Cardiac muscle cell (in vitro differentiated cells and primary cell): ENCODE measurements at regions not wholly inside any gene's neighbourhood (a gene's known extent, or its start where the extent isn't known, plus 50 kb on each side); places are given as distances from the start of the nearest gene placed in this dataset.

Source experiments
- DNase-seq, 2 donors: peaks; one replicate each; pipeline versions ENCODE4 v3.0.0 to v3.0.0-alpha.2; 2010 to 2017; ENCODE audit warnings: low read depth in 1 of 2, low spot score in 1 of 2
- H3K27ac ChIP-seq: fragments of 200-600 bp; sonication (generic); 2 replicates; pipeline ENCODE4 v1.5.1; 2016
- H3K27me3 ChIP-seq: fragments of 200-600 bp; sonication (generic); 2 replicates; pipeline ENCODE4 v1.6.0; 2016; ENCODE audit warnings: control low read depth
- H3K36me3 ChIP-seq: fragments of 200-600 bp; sonication (generic); 2 replicates; pipeline ENCODE4 v1.5.1; 2016; ENCODE audit warnings: control low read depth
- H3K4me1 ChIP-seq: fragments of 200-600 bp; sonication (generic); 2 replicates; pipeline ENCODE4 v1.8.1; 2017; ENCODE audit warnings: low read depth, mild to moderate bottlenecking, mixed run types
- H3K4me3 ChIP-seq: fragments of 200-600 bp; sonication (generic); 2 replicates; pipeline ENCODE4 v1.5.1; 2016; ENCODE audit warnings: mild to moderate bottlenecking
- H3K9me3 ChIP-seq: fragments of 200-600 bp; sonication (generic); 2 replicates; pipeline ENCODE4 v1.5.1; 2017; ENCODE audit warnings: low read depth, mild to moderate bottlenecking, control low read depth
- CTCF ChIP-seq: IDR thresholded peaks from 2 replicates; pipeline ENCODE4 v1.5.1; 2012; ENCODE audit warnings: low read depth, mild to moderate bottlenecking, low read length

- Histone ChIP-seq H3K9me3 (no peaks in the 10 kb centered on the region), H3K36me3 (no peaks in the 10 kb centered on the region), H3K27me3 (no peaks in the 10 kb centered on the region), H3K27ac (no peak overlapping the region), H3K4me1 (no peaks in the 10 kb centered on the region), H3K4me3 (no peak overlapping the region)
- TF ChIP-seq CTCF: no peak
- no peak for DNase-seq
These were observed 142.2 kb downstream of the EBLN2 start for GRCh38 chr3:73203633-73204032.

GRCh38 chr3:73204841-73205240, 143.4 kb downstream of the EBLN2 start:
- no peak for TF ChIP-seq CTCF
- Histone ChIP-seq H3K27ac (no peak overlapping the region), H3K4me3 (no peak overlapping the region), H3K27me3 (no peaks in the 10 kb centered on the region), H3K4me1 (no peaks in the 10 kb centered on the region), H3K9me3 (no peaks in the 10 kb centered on the region), H3K36me3 (no peaks in the 10 kb centered on the region)
- no peak for DNase-seq

- no peak for TF ChIP-seq CTCF
- no peaks in the 10 kb centered on the region for H3K27me3 ChIP-seq
- no peak overlapping the region for H3K4me3 ChIP-seq
- no peaks in the 10 kb centered on the region for H3K36me3 ChIP-seq
- H3K27ac ChIP-seq: no peak overlapping the region
- no peak for DNase-seq
- H3K9me3 ChIP-seq: no peaks in the 10 kb centered on the region
- H3K4me1 ChIP-seq: no peaks in the 10 kb centered on the region
These were observed 144.6 kb downstream of the EBLN2 start for GRCh38 chr3:73206030-73206429.

- Histone ChIP-seq H3K27me3 (no peaks in the 10 kb centered on the region), H3K36me3 (no peaks in the 10 kb centered on the region), H3K9me3 (no peaks in the 10 kb centered on the region), H3K4me1 (no peaks in the 10 kb centered on the region), H3K4me3 (no peak overlapping the region), H3K27ac (no peak overlapping the region)
- DNase-seq: no peak
- no peak for TF ChIP-seq CTCF
These were observed 146.5 kb downstream of the EBLN2 start for GRCh38 chr3:73207946-73208440.

GRCh38 chr3:73210759-73211158, 149.3 kb downstream of the EBLN2 start:
- no peak for DNase-seq
- H3K4me3 ChIP-seq: no peak overlapping the region
- H3K36me3 ChIP-seq: no peaks in the 10 kb centered on the region
- H3K27me3 ChIP-seq: no peaks in the 10 kb centered on the region
- no peaks in the 10 kb centered on the region for H3K9me3 ChIP-seq
- H3K27ac ChIP-seq: no peak overlapping the region
- no peak for TF ChIP-seq CTCF
- no peaks in the 10 kb centered on the region for H3K4me1 ChIP-seq

DNA sequence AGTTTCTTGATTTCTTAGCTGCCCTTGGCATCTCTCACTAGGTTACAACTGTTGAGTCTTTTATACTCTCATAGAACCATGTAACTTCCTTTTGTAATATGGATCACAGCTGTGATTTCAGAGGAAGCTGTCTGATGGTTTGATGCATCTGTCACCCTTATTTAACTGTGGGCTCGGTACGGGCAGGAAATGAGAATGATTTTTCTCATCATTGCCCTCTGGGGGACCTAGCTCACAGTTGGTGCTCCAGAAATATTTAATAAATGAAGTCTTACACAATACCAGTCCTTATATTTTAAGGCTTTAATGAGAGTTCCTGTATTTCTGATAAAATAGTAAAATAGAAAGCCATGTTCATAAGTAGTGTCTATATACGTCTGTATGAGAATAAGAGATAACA, 151.2 kb downstream of the EBLN2 start:
- Histone ChIP-seq H3K27me3 (no peaks in the 10 kb centered on the region), H3K4me1 (no peaks in the 10 kb centered on the region), H3K9me3 (no peaks in the 10 kb centered on the region), H3K27ac (no peak overlapping the region), H3K36me3 (no peaks in the 10 kb centered on the region), H3K4me3 (no peak overlapping the region)
- no peak for DNase-seq
- TF ChIP-seq CTCF: no peak
